M059J (cell line): ENCODE measurements at regions not wholly inside any gene's neighbourhood (a gene's known extent, or its start where the extent isn't known, plus 50 kb on each side); places are given as distances from the start of the nearest gene placed in this dataset.
A peak's percentile ranks its signal among the peaks of the same experiment; 100 is the strongest.
"Not testable (repeated sequence)": the region's sequence is repeated elsewhere in the genome, so short reads cannot be mapped to it uniquely, and the experiment has no call there.

Experiments used
- DNase-seq: peaks from one replicate; pipeline ENCODE4 v3.0.0-alpha.2; 2012; ENCODE audit warnings: low read depth

GRCh38 chr10:125281091-125281490 lies 120.7 kb upstream of the CTBP2 start:
- no peak for DNase-seq

- DNase-seq = no peak
These were observed 115.8 kb upstream of the CTBP2 start for GRCh38 chr10:125276133-125276532.

- DNase-seq = no peak
These were observed 114.6 kb upstream of the CTBP2 start for GRCh38 chr10:125274961-125275360.

- no peak for DNase-seq
These were observed 112.7 kb upstream of the CTBP2 start for GRCh38 chr10:125273023-125273422.

- DNase-seq = no peak
These were observed 109.4 kb upstream of the CTBP2 start for GRCh38 chr10:125269716-125270115.

- DNase-seq = no peak
These were observed 106.6 kb upstream of the CTBP2 start for GRCh38 chr10:125266966-125267365.

- DNase-seq = no peak
These were observed 106.2 kb upstream of the CTBP2 start for GRCh38 chr10:125266541-125266940.

GRCh38 chr10:125265579-125265955 lies 105.2 kb upstream of the CTBP2 start:
- peak; percentile 20 for DNase-seq

- DNase-seq = no peak
These were observed 104.6 kb upstream of the CTBP2 start for GRCh38 chr10:125264757-125265578.

- no peak for DNase-seq
These were observed 103.7 kb upstream of the CTBP2 start for GRCh38 chr10:125264091-125264490.

GRCh38 chr10:125263551-125263950 lies 103.2 kb upstream of the CTBP2 start:
- peak; percentile 70 for DNase-seq

GRCh38 chr10:125262920-125263319 lies 102.6 kb upstream of the CTBP2 start:
- DNase-seq = no peak

GRCh38 chr10:125262409-125262808 lies 102.0 kb upstream of the CTBP2 start:
- DNase-seq = no peak

- no peak for DNase-seq
These were observed 101.3 kb upstream of the CTBP2 start for GRCh38 chr10:125261491-125262186.

- no peak for DNase-seq
These were observed 99.9 kb upstream of the CTBP2 start for GRCh38 chr10:125260260-125260659.

GRCh38 chr10:125259651-125260050 lies 99.3 kb upstream of the CTBP2 start:
- no peak for DNase-seq

- DNase-seq = no peak
These were observed 98.3 kb upstream of the CTBP2 start for GRCh38 chr10:125258676-125259075.

GRCh38 chr10:125257521-125258108 lies 97.3 kb upstream of the CTBP2 start:
- DNase-seq = peak; percentile 62

- no peak for DNase-seq
These were observed 95.7 kb upstream of the CTBP2 start for GRCh38 chr10:125256026-125256425.

- no peak for DNase-seq
These were observed 92.6 kb upstream of the CTBP2 start for GRCh38 chr10:125252937-125253336.

GRCh38 chr10:125250834-125251233 lies 90.5 kb upstream of the CTBP2 start:
- DNase-seq = not testable (repeated sequence)

GRCh38 chr10:125249948-125250347 lies 89.6 kb upstream of the CTBP2 start:
- DNase-seq = no peak

GRCh38 chr10:125248489-125248888 lies 88.1 kb upstream of the CTBP2 start:
- no peak for DNase-seq
